GM21619 (cell line): ENCODE measurements at regions not wholly inside any gene's neighbourhood (a gene's known extent, or its start where the extent isn't known, plus 50 kb on each side); places are given as distances from the start of the nearest gene placed in this dataset.
"Not testable (repeated sequence)": the region's sequence is repeated elsewhere in the genome, so short reads cannot be mapped to it uniquely, and the experiment has no call there.

Experiments
- ATAC-seq: cut with Tn5 transposase; IDR thresholded peaks from one replicate; pipeline ENCODE4 v1.9.1; 2021; ENCODE audit not compliant: unreplicated experiment

- no peak for ATAC-seq
Observed at GRCh38 chr5:127133071-127133470, 59.8 kb upstream of the C5orf63 start.

GRCh38 chr5:127136908-127137307, 63.6 kb upstream of the C5orf63 start:
- no peak for ATAC-seq

- no peak for ATAC-seq
Observed at GRCh38 chr5:127143722-127144121, 70.4 kb upstream of the C5orf63 start.

GRCh38 chr5:127153031-127153430, 79.7 kb upstream of the C5orf63 start:
- ATAC-seq = no peak

- no peak for ATAC-seq
Observed at GRCh38 chr5:127153521-127153920, 80.2 kb upstream of the C5orf63 start.

- no peak for ATAC-seq
Observed at GRCh38 chr5:127163750-127164149, 90.4 kb upstream of the C5orf63 start.

GRCh38 chr5:127170918-127171600, 97.8 kb upstream of the C5orf63 start:
- ATAC-seq = no peak

GRCh38 chr5:127176769-127177168, 103.5 kb upstream of the C5orf63 start:
- ATAC-seq = no peak

- ATAC-seq = not testable (repeated sequence)
Observed at GRCh38 chr5:127182631-127183030, 108.0 kb upstream of the MEGF10 start.

GRCh38 chr5:127183332-127183731, 107.3 kb upstream of the MEGF10 start:
- ATAC-seq = no peak

GRCh38 chr5:127184851-127185250, 105.7 kb upstream of the MEGF10 start:
- no peak for ATAC-seq

GRCh38 chr5:127186657-127187056, 103.9 kb upstream of the MEGF10 start:
- no peak for ATAC-seq

GRCh38 chr5:127187706-127188105, 102.9 kb upstream of the MEGF10 start:
- ATAC-seq = no peak

GRCh38 chr5:127192150-127192549, 98.4 kb upstream of the MEGF10 start:
- ATAC-seq = no peak

- ATAC-seq = no peak
Observed at GRCh38 chr5:127192836-127193338, 97.7 kb upstream of the MEGF10 start.

- no peak for ATAC-seq
Observed at GRCh38 chr5:127196042-127196441, 94.6 kb upstream of the MEGF10 start.

- ATAC-seq = not testable (repeated sequence)
Observed at GRCh38 chr5:127197402-127198167, 93.0 kb upstream of the MEGF10 start.

- ATAC-seq = not testable (repeated sequence)
Observed at GRCh38 chr5:127202738-127203137, 87.9 kb upstream of the MEGF10 start.

- no peak for ATAC-seq
Observed at GRCh38 chr5:127203818-127204217, 86.8 kb upstream of the MEGF10 start.

GRCh38 chr5:127205147-127205546, 85.4 kb upstream of the MEGF10 start:
- no peak for ATAC-seq

- ATAC-seq = no peak
Observed at GRCh38 chr5:127206320-127207113, 84.1 kb upstream of the MEGF10 start.
